ENCODE measurements at regions not wholly inside any gene's neighbourhood (a gene's known extent, or its start where the extent isn't known, plus 50 kb on each side); places are given as distances from the start of the nearest gene placed in this dataset.

DNA sequence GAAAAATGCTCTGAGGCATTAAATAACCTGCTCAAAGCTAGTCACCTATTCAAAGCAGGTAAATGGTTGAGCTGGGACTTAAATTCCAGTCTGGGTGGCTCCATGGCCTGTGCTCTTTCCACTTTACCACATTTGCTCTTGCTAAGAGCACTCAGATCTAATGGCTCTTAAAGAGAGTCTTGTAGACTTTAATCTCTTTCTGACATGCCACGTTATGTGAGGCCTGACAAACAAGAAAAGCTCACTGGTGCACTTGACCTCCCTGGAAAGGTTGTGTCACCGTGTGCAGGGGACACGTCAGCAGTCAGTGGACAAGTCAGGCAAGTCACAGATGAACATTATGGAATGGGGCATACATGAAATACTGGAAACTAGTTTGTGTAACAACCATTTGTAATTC is 129.9 kb upstream of the RPS23 start:
- in situ Hi-C loops (cut with MboI; ENCODE audit: low pct_unique_long_range_greater_than_20kb, low sequenced_read_pairs, unreplicated experiment): no loop called here
- DNase-seq (ENCODE audit: low spot score): no peak
- TF ChIP-seq, protein P1, sequence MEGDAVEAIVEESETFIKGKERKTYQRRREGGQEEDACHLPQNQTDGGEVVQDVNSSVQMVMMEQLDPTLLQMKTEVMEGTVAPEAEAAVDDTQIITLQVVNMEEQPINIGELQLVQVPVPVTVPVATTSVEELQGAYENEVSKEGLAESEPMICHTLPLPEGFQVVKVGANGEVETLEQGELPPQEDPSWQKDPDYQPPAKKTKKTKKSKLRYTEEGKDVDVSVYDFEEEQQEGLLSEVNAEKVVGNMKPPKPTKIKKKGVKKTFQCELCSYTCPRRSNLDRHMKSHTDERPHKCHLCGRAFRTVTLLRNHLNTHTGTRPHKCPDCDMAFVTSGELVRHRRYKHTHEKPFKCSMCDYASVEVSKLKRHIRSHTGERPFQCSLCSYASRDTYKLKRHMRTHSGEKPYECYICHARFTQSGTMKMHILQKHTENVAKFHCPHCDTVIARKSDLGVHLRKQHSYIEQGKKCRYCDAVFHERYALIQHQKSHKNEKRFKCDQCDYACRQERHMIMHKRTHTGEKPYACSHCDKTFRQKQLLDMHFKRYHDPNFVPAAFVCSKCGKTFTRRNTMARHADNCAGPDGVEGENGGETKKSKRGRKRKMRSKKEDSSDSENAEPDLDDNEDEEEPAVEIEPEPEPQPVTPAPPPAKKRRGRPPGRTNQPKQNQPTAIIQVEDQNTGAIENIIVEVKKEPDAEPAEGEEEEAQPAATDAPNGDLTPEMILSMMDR (IDR thresholded peaks at IDR 0.05; ENCODE audit: extremely low read depth, insufficient read depth, missing control alignments): no peak

DNA sequence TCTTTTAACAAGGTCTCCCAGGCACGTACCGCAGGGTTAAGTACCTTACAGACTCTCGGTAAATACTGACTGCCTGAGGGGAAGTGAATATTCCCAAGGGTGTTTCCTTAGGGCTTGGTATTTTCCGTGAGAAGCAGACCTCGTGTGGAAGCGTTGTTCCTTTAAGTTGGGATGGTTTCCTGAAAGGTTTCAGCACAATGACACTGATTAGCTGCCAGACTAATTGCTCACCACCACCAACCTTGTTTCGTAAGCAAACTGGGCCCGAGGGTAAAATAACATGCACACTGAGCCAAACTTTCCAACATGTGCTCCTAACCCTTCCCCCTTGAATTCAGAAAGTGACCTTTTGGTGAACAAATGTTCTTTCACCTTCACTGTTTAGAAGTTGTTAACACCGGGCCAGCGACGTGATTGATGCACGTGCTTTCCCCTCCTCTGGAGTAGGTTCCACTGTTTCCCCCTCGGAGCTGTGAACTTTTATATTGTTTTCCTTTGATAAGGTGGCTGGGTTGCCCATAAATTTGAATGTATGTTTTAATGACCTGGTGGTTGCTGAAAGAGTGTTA is 128.1 kb upstream of the RPS23 start:
- TF ChIP-seq, protein P1 (IDR thresholded peaks at IDR 0.05; ENCODE audit: extremely low read depth, insufficient read depth, missing control alignments): no peak
- no peak for DNase-seq (ENCODE audit: low spot score)
- in situ Hi-C loops (cut with MboI; ENCODE audit: low pct_unique_long_range_greater_than_20kb, low sequenced_read_pairs, unreplicated experiment): no loop called here

DNA sequence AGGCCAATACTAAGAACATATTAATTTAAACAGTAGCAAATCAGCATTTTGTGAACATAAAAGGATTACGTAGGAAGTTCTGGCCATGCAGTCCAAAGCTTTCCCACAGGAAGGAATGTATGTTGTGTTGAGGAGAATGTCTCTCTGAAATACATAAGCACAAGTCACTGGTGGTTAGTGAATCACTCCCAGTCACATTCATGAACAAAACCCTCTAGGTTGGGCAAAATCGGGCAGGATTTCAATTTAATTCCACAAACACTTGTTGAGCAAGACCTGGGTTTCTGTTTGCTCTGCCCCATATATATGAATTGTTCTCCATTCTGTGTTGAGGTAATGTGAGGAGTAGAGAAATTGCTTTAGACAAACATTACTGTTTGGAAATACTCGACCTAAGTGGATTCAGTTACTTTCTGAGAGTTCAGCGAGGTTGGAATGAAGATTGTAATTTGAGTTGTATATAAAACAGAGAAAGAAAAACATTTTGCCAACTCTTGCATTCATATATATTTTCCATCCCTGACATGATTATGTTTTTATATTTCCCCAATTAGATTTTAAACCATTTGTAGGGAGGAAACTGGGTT is 127.6 kb upstream of the RPS23 start:
- in situ Hi-C loops (cut with MboI; ENCODE audit: low pct_unique_long_range_greater_than_20kb, low sequenced_read_pairs, unreplicated experiment): no loop called here
- TF ChIP-seq, protein P1 (IDR thresholded peaks at IDR 0.05; ENCODE audit: extremely low read depth, insufficient read depth, missing control alignments): no peak
- no peak for DNase-seq (ENCODE audit: low spot score)

DNA sequence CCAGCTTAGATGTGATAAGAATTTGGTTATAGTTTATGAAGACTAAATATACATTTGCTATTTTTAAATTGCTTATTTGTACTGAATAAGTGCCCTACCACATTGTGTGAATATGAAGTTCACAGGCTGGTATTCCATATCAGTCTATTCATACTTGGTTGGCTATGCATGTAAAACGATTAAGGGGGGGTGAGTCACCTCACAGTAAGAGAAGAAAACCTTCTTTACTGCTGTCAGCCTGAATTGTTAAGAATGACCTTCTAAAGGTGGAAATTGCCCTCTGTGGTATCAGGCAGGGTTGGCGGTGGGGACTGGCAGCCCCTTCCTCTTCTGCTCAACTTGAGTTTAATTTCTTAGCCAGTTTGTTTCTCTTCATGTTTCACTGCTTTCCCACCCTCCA is 127.0 kb upstream of the RPS23 start:
- in situ Hi-C loops (cut with MboI; ENCODE audit: low pct_unique_long_range_greater_than_20kb, low sequenced_read_pairs, unreplicated experiment): no loop called here
- TF ChIP-seq, protein P1 (IDR thresholded peaks at IDR 0.05; ENCODE audit: extremely low read depth, insufficient read depth, missing control alignments): no peak
- no peak for DNase-seq (ENCODE audit: low spot score)

DNA sequence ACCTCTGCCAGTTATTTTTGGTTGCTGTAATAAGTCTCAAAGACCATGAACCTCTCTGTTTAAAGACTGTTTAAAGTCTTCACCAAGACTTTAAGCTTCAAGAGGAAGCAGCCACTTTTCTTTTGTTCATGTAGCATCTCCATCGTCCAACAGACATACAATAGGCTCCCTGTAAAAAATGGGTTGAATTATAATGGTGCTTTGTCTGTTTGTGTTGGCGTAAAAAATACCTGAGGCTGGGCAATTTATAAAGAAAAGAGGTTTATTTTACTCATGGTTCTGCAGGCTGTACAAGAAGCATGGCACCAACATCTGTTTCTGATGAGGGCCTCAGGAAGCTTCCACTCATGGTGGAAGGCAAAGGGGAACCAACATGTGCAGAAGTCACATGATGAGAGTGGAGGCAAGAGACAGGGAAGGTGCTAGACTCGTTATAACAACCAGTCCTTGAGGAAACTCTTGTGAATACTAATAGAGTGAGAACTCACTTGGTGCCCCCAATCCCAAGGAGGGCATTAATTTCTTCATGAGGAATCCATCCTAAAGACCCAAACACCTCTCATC is 126.3 kb upstream of the RPS23 start:
- no peak for DNase-seq (ENCODE audit: low spot score)
- TF ChIP-seq, protein P1 (IDR thresholded peaks at IDR 0.05; ENCODE audit: extremely low read depth, insufficient read depth, missing control alignments): no peak
- in situ Hi-C loops (cut with MboI; ENCODE audit: low pct_unique_long_range_greater_than_20kb, low sequenced_read_pairs, unreplicated experiment): no loop called here

DNA sequence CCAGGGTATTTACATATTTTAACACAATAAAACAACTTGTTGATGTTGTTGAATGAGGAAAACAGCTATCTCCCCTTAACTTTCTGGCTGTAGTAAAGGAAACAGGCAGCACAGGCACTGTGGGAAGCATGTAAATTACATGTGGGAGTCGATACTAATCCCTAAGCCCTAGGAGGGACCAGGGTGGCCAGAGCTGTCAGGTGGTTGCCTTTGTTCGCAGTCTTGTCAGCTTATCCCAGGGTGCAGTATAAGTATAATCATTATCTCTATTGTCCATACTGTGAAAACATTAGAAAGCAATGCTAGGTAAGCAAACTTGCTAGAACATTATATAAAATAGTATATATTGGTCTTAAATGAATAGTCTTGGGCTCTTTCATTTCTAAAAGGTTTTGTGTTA is 125.6 kb upstream of the RPS23 start:
- DNase-seq (ENCODE audit: low spot score): no peak
- TF ChIP-seq, protein P1 (IDR thresholded peaks at IDR 0.05; ENCODE audit: extremely low read depth, insufficient read depth, missing control alignments): no peak
- in situ Hi-C loops (cut with MboI; ENCODE audit: low pct_unique_long_range_greater_than_20kb, low sequenced_read_pairs, unreplicated experiment): no loop called here
